CD14-positive monocyte (primary cell): ENCODE measurements at regions not wholly inside any gene's neighbourhood (a gene's known extent, or its start where the extent isn't known, plus 50 kb on each side); places are given as distances from the start of the nearest gene placed in this dataset.

Experiments used
- DNase-seq, 3 donors: peaks; one replicate each; pipeline ENCODE4 v3.0.0-alpha.2; 2011 to 2022
- H2AFZ ChIP-seq: 2 replicates; pipeline ENCODE4 v1.6.0; 2012; ENCODE audit warnings: mild to moderate bottlenecking, low read depth, low read length, inconsistent platforms; ENCODE audit not compliant: insufficient read depth, poor library complexity, severe bottlenecking
- H3K27ac ChIP-seq, 2 donors: 1 replicate in 1 of 2; 2 replicates in 1 of 2; pipeline ENCODE4 v1.5.1; 2012 to 2013; ENCODE audit warnings: low read length in 2 of 2, control low read depth in 1 of 2, inconsistent platforms in 1 of 2, low read depth in 1 of 2, mild to moderate bottlenecking in 1 of 2
- H3K27me3 ChIP-seq, 2 donors: one replicate each; pipeline versions ENCODE4 v1.6.0 to v1.6.1; 2011 to 2013; ENCODE audit warnings: low read length in 2 of 2; ENCODE audit not compliant: control insufficient read depth in 2 of 2, insufficient read depth in 2 of 2
- H3K36me3 ChIP-seq, 2 donors: replicated peaks in 1 of 2; 1 replicate in 1 of 2; 2 replicates in 1 of 2; pipeline versions ENCODE4 v1.5.1 to v1.6.1; 2012 to 2013; ENCODE audit warnings: low read length in 2 of 2, control low read depth in 1 of 2, inconsistent platforms in 1 of 2, mild to moderate bottlenecking in 1 of 2; ENCODE audit not compliant: insufficient read depth in 2 of 2, control insufficient read depth in 1 of 2
- H3K4me1 ChIP-seq, 2 donors: 1 replicate in 1 of 2; 2 replicates in 1 of 2; pipeline versions ENCODE4 v1.5.1 to v1.6.1; 2012 to 2013; ENCODE audit warnings: low read length in 2 of 2, control low read depth in 1 of 2, inconsistent platforms in 1 of 2, mild to moderate bottlenecking in 1 of 2, moderate library complexity in 1 of 2; ENCODE audit not compliant: insufficient read depth in 2 of 2, control insufficient read depth in 1 of 2
- H3K4me2 ChIP-seq: replicated peaks from 2 replicates; pipeline ENCODE3; 2012; ENCODE audit warnings: low read length, moderate library complexity, mild to moderate bottlenecking; ENCODE audit not compliant: poor library complexity, severe bottlenecking; ENCODE audit errors: extremely low read depth
- H3K4me3 ChIP-seq, 3 experiments: fragments of 200-600 bp in 1 of 3; sonication (generic) in 1 of 3; replicated peaks in 1 of 3; 1 replicate in 2 of 3; 2 replicates in 1 of 3; pipeline ENCODE4 v1.5.1; 2011 to 2013; ENCODE audit warnings: low read length in 3 of 3, mild to moderate bottlenecking in 3 of 3, control low read depth in 2 of 3, low read depth in 2 of 3, inconsistent platforms in 1 of 3, moderate library complexity in 1 of 3
- H3K79me2 ChIP-seq: 2 replicates; pipeline ENCODE4 v1.6.0; 2012; ENCODE audit warnings: mild to moderate bottlenecking, control low read depth, inconsistent platforms, low read length, moderate library complexity; ENCODE audit not compliant: insufficient read depth
- H3K9ac ChIP-seq: 2 replicates; pipeline ENCODE4 v1.6.0; 2017; ENCODE audit warnings: low read length, mild to moderate bottlenecking; ENCODE audit not compliant: insufficient read depth, poor library complexity, severe bottlenecking
- H3K9me3 ChIP-seq, 2 donors: replicated peaks in 1 of 2; 1 replicate in 1 of 2; 2 replicates in 1 of 2; pipeline versions ENCODE4 v1.5.1 to v1.6.1; 2012 to 2013; ENCODE audit warnings: low read length in 2 of 2, control low read depth in 1 of 2; ENCODE audit not compliant: control insufficient read depth in 1 of 2, insufficient read depth in 1 of 2
- H4K20me1 ChIP-seq: 2 replicates; pipeline ENCODE4 v1.6.0; 2012; ENCODE audit warnings: mild to moderate bottlenecking, low read length, control low read depth, moderate library complexity; ENCODE audit not compliant: insufficient read depth
- H3K27ac Mint-ChIP-seq, 7 donors: one replicate each; pipeline ENCODE4 v1.8.0; 2020; ENCODE audit warnings: mild to moderate bottlenecking in 7 of 7, mixed read lengths in 7 of 7, moderate library complexity in 6 of 7, inconsistent platforms in 2 of 7
- H3K27me3 Mint-ChIP-seq, 3 donors: one replicate each; pipeline ENCODE4 v1.8.0; 2021 to 2022; ENCODE audit warnings: low read depth in 3 of 3, mild to moderate bottlenecking in 3 of 3, mixed read lengths in 3 of 3, moderate library complexity in 3 of 3, inconsistent platforms in 1 of 3
- H3K36me3 Mint-ChIP-seq, 2 donors: one replicate each; pipeline ENCODE4 v1.8.0; 2020; ENCODE audit warnings: mixed read lengths in 2 of 2, inconsistent platforms in 1 of 2, mild to moderate bottlenecking in 1 of 2
- H3K4me1 Mint-ChIP-seq: one replicate; pipeline ENCODE4 v1.8.0; 2020; ENCODE audit warnings: mild to moderate bottlenecking, mixed read lengths
- H3K4me3 Mint-ChIP-seq, 2 donors: one replicate each; pipeline ENCODE4 v1.8.0; 2020; ENCODE audit warnings: mild to moderate bottlenecking in 2 of 2, mixed read lengths in 2 of 2, moderate library complexity in 1 of 2
- H3K9me3 Mint-ChIP-seq, 7 donors: one replicate each; pipeline ENCODE4 v1.8.0; 2020 to 2022; ENCODE audit warnings: mixed read lengths in 7 of 7, mild to moderate bottlenecking in 6 of 7, moderate library complexity in 6 of 7, inconsistent platforms in 2 of 7
- WGBS: methylation state at CpG from one replicate; pipeline ENCODE4 v1.1.5; 2013; ENCODE audit warnings: missing lambda C conversion rate; ENCODE audit not compliant: insufficient coverage; 5-methylcytosine and 5-hydroxymethylcytosine counted together
- intact Hi-C, 2 donors: fragments of 100-400 bp; cut with micrococcal nuclease; formaldehyde crosslinking; loops; one replicate each; pipeline versions ENCODE4 v1.15.0 to v1.15.1; 2023
- TF ChIP-seq, protein P1 (sequence below): fragments of 200-600 bp; IDR thresholded peaks from one replicate; pipeline ENCODE4 v1.8.0; 2022; ENCODE audit warnings: antibody characterized with exemption, mild to moderate bottlenecking

DNA sequence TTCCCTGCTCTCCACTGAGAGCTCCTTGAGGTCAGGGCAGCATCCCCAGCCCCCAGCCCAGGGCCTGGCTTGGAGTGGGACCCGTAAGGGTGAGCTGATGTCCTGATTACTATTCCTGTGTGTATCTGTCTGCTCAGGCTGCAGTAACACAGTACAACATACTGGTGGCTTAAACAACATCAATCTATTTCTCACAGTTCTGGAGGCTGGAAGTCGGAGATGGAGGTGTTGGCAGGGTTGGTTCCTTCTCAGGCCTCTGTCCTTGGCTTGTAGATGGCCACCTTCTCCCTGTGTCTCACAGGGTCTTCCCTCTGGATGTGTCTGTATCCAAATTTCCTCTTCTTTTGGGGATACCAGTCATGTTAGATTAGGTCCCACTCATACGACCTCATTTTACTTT, 246.4 kb upstream of the POU3F1 start:
- whole genome bisulfite sequencing, result no CpG with 5 or more reads among the region's 3 CpGs
- no peak for DNase-seq
- Histone ChIP-seq H3K27me3 (peaks cover 19 to 35% of the 10 kb centered on the region in 2 donors), H3K9ac (no peak overlapping the region), H3K27ac (no peak overlapping the region), H4K20me1 (no peaks in the 10 kb centered on the region), H2AFZ (no peak overlapping the region), H3K79me2 (no peaks in the 10 kb centered on the region), H3K4me2 (no peak overlapping the region), H3K9me3 (peaks cover 0 to 5% of the 10 kb centered on the region in 2 donors), H3K4me1 (no peaks in the 10 kb centered on the region), H3K4me3 (no peak overlapping the region), H3K36me3 (no peaks in the 10 kb centered on the region)
- Mint-ChIP-seq H3K4me3 (peak overlapping the region in 1 of 2 donors; percentile 65), H3K9me3 (peaks cover 0 to 8% (median 3%) of the 10 kb centered on the region in 7 donors), H3K27ac (no peak overlapping the region), H3K4me1 (peaks cover 4% of the 10 kb centered on the region), H3K27me3 (peaks cover 32 to 43% (median 37%) of the 10 kb centered on the region in 3 donors), H3K36me3 (no peaks in the 10 kb centered on the region)
- intact Hi-C loops, result no loop called here
- TF ChIP-seq, protein P1, sequence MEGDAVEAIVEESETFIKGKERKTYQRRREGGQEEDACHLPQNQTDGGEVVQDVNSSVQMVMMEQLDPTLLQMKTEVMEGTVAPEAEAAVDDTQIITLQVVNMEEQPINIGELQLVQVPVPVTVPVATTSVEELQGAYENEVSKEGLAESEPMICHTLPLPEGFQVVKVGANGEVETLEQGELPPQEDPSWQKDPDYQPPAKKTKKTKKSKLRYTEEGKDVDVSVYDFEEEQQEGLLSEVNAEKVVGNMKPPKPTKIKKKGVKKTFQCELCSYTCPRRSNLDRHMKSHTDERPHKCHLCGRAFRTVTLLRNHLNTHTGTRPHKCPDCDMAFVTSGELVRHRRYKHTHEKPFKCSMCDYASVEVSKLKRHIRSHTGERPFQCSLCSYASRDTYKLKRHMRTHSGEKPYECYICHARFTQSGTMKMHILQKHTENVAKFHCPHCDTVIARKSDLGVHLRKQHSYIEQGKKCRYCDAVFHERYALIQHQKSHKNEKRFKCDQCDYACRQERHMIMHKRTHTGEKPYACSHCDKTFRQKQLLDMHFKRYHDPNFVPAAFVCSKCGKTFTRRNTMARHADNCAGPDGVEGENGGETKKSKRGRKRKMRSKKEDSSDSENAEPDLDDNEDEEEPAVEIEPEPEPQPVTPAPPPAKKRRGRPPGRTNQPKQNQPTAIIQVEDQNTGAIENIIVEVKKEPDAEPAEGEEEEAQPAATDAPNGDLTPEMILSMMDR, result no peak

DNA sequence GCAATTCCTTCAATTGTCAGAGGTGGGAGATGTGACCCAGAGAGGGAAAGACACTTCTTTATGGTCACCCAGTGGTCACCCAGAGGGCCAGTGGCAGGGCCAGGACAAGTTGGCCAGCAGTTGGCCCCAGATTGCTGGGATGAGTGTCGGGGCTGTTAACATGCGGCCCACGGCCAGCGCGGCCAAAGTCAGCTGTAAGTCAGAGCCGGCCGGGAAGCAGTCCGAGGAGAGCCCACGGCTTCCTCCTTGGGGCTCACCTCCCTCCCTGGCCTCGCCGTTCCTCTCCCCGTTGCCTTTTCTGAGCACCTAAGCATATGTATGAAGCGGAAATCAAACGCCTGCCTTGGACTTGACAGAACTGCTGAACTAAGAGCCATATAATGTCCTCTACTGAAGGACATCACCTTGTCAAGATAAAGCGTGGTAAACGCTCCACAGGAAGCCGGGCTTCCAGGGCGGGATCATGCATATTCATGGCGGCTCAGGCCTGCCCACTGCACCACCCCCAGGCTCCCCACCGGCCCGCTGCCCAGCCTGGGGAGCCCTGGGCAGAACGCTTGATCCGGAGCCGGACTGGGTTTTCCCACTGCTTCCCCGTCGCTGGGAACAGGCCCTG, 245.4 kb upstream of the POU3F1 start:
- 4% methylated on average over 22 of the region's 26 CpGs for WGBS
- Mint-ChIP-seq H3K9me3 (peaks cover 0 to 8% (median 3%) of the 10 kb centered on the region in 7 donors), H3K36me3 (no peaks in the 10 kb centered on the region), H3K27ac (no peak overlapping the region), H3K4me1 (peaks cover 4% of the 10 kb centered on the region), H3K4me3 (peak overlapping the region in 1 of 2 donors; percentile 8), H3K27me3 (peaks cover 32 to 45% (median 44%) of the 10 kb centered on the region in 3 donors)
- Histone ChIP-seq H3K9ac (no peak overlapping the region), H3K27me3 (peaks cover 19 to 35% of the 10 kb centered on the region in 2 donors), H3K27ac (no peak overlapping the region), H3K4me1 (no peaks in the 10 kb centered on the region), H2AFZ (peak overlapping the region; percentile 41), H3K4me2 (no peak overlapping the region), H3K79me2 (no peaks in the 10 kb centered on the region), H3K9me3 (peaks cover 0 to 5% of the 10 kb centered on the region in 2 donors), H3K36me3 (no peaks in the 10 kb centered on the region), H3K4me3 (no peak overlapping the region), H4K20me1 (no peaks in the 10 kb centered on the region)
- no peak for DNase-seq
- intact Hi-C loops, result no loop called here
- TF ChIP-seq, protein P1, result no peak
